IPS-18a (cell line): ENCODE measurements at regions not wholly inside any gene's neighbourhood (a gene's known extent, or its start where the extent isn't known, plus 50 kb on each side); places are given as distances from the start of the nearest gene placed in this dataset.

Experiments
- H3K27ac ChIP-seq: one replicate; pipeline ENCODE4 v1.5.1; 2013; ENCODE audit warnings: low read length
- H3K27me3 ChIP-seq: one replicate; pipeline ENCODE4 v1.6.1; 2013; ENCODE audit warnings: mild to moderate bottlenecking, low read length; ENCODE audit not compliant: control insufficient read depth, insufficient read depth
- H3K36me3 ChIP-seq: one replicate; pipeline ENCODE4 v1.6.1; 2013; ENCODE audit warnings: low read depth, low read length; ENCODE audit not compliant: control insufficient read depth
- H3K4me1 ChIP-seq: one replicate; pipeline ENCODE4 v1.6.1; 2013; ENCODE audit warnings: low read depth, low read length; ENCODE audit not compliant: control insufficient read depth
- H3K4me3 ChIP-seq: one replicate; pipeline ENCODE4 v1.5.1; 2013; ENCODE audit warnings: low read length
- H3K9ac ChIP-seq: one replicate; pipeline ENCODE4 v1.6.1; 2013; ENCODE audit warnings: mild to moderate bottlenecking, low read length, moderate library complexity
- H3K9me3 ChIP-seq: one replicate; pipeline ENCODE4 v1.6.1; 2013; ENCODE audit warnings: low read depth, low read length; ENCODE audit not compliant: control insufficient read depth

DNA sequence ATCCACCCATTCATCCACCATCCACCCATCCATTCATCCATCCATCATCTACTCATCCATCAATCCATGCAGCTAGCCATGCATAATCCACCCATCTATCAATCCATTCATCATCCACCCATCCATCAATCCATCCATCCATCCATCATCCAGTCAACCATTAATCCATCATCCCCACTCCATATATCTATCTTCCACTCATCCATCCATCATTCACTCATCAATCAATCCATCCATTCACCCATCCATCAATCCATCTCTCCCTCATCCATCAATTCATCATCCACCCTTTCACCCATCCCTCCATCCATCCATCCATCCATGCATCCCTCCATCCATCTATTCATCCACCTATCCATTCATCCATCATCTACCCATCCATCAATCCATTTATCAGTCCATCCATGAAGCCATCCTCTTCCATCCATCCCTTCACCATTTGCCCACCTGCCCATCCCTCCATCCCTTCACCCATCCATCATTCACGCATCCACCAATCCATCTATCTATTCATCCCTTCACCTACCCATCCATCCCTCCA, 689.4 kb downstream of the BRD1 start:
- Histone ChIP-seq H3K9me3 (no peaks in the 10 kb centered on the region), H3K9ac (no peak overlapping the region), H3K4me1 (no peaks in the 10 kb centered on the region), H3K4me3 (no peak overlapping the region), H3K36me3 (no peaks in the 10 kb centered on the region), H3K27ac (no peak overlapping the region), H3K27me3 (no peaks in the 10 kb centered on the region)

DNA sequence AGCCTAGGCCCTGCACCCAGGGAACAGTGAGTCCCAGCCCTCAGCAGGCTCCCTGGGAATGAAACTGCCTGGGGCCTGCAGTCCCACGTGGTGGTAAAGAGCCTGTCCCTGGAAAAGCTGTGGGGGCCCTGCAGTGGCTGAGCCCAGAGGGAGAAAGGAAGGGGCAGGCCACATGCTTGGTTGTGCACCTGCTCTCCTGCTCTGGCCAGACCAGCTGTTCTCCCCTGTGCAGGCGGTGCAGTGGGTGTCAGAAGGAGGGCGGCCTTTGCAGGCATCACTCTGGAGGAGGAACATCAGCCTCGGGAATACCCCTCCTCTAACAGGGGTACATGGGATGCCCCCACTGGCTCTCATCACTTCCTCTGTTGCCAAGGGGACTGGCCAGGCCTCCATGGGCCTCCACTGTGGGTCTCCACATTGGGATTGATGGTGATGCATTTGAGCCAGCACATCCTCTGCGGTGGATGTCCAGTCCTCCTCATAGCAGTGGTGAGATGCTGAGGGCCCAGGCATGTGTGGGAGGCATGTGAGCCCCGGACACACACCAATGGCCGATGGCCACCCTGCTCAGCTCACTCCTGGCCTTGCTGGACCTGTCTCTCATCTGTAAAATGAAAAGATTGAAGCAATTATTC, 690.4 kb downstream of the BRD1 start:
- Histone ChIP-seq H3K4me3 (no peak overlapping the region), H3K9me3 (no peaks in the 10 kb centered on the region), H3K4me1 (no peaks in the 10 kb centered on the region), H3K27ac (no peak overlapping the region), H3K9ac (no peak overlapping the region), H3K36me3 (no peaks in the 10 kb centered on the region), H3K27me3 (no peaks in the 10 kb centered on the region)

DNA sequence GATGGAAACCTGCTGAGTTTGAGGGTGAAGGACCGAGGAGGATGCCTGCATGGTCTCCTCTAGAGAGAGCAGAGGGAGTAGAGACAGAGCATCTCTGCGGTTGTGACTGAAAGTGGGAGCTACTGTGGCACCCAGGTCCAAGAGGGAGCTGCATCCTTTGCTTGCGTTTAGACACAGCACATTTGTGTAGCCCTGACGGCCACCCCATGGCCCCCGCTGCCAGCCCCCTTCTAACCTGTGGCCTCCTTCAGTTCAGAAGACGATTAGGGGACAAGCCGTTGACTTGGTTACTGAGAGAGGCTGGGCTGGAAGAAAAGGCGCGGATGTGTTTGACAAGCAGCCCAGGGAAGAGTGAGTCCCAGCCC, 690.9 kb downstream of the BRD1 start:
- H3K9me3 ChIP-seq: no peaks in the 10 kb centered on the region
- no peaks in the 10 kb centered on the region for H3K4me1 ChIP-seq
- no peaks in the 10 kb centered on the region for H3K36me3 ChIP-seq
- H3K27me3 ChIP-seq: no peaks in the 10 kb centered on the region
- H3K4me3 ChIP-seq: no peak overlapping the region
- no peak overlapping the region for H3K9ac ChIP-seq
- H3K27ac ChIP-seq: no peak overlapping the region

DNA sequence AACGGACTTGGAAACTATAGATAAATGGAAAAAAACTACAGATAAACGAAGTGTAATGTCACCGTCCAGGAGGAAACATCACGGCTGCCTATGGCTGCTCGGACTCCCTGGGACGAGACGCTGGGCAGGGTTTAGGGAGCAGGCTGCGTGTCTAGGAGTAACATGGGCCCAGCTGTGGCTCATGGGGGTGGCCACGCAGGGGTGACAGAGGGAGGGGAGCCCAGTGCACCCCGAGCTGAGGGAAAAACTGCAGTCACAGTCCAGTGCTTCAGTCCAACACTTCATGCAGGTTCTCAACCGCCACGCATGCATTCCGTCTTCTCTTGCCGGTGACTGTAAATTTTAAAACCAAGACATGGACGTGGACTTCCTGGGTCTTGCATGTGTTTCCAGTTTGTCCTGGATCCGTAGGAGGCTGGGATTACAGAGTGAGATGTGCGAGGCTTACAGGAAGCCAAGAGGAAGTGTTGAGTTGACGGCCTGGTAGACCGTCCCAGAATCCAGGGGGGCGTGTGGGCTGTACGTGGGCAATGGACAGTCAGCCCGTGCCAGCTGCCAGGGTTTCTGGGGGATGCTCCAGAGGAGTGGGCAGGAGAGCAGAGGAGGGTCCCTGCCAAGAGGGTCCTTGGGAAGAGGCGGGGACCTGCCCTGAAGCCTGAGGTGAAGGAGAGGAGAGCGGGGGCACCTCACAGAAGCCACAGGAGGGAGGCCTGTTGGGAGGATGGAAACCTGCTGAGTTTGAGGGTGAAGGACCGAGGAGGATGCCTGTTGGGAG, 691.4 kb downstream of the BRD1 start:
- no peaks in the 10 kb centered on the region for H3K9me3 ChIP-seq
- no peak overlapping the region for H3K9ac ChIP-seq
- no peak overlapping the region for H3K4me3 ChIP-seq
- H3K36me3 ChIP-seq: no peaks in the 10 kb centered on the region
- H3K27ac ChIP-seq: no peak overlapping the region
- no peaks in the 10 kb centered on the region for H3K4me1 ChIP-seq
- no peaks in the 10 kb centered on the region for H3K27me3 ChIP-seq

DNA sequence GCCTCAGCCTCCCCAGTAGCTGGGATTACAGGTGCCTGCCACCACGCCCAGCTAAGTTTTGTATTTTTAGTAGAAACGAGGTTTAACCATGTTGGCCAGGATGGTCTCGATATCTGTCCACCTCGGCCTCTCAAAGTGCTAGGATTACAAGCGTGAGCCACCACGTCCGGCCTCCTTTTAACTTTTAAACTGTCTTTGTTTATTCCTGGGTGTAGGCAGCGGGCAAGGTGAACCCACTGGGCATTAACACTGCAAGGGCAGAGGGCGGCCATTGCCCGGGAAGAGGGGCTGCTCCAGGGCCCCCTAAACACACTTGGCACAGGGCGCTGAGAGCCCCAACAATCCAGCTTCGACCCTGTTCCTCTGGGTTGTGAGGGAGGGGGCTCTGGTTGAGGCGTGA, 693.6 kb downstream of the BRD1 start:
- Histone ChIP-seq H3K4me1 (no peaks in the 10 kb centered on the region), H3K27me3 (no peaks in the 10 kb centered on the region), H3K9me3 (no peaks in the 10 kb centered on the region), H3K9ac (no peak overlapping the region), H3K4me3 (no peak overlapping the region), H3K36me3 (no peaks in the 10 kb centered on the region), H3K27ac (no peak overlapping the region)

DNA sequence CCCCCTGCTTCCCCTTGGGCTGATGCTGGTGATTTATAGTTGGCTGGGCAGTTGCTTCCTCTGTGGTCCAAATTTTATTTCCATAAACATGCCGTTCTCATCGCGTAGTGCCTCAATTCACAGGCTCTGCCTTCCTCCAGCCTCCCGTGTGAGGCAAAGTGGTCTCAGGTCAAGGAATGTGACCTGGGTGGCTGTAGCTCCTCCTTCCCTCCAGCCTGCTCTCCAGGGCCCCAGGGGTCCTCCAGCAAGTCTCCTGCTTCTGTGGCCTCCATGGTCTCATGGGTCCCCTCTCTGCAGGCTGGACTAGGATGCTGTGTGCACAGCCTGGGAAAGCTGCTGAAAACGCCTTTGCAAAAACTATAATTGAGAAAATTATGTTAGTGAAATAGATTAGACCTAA, 694.1 kb downstream of the BRD1 start:
- Histone ChIP-seq H3K4me3 (no peak overlapping the region), H3K36me3 (no peaks in the 10 kb centered on the region), H3K27me3 (no peaks in the 10 kb centered on the region), H3K9me3 (no peaks in the 10 kb centered on the region), H3K9ac (no peak overlapping the region), H3K27ac (no peak overlapping the region), H3K4me1 (no peaks in the 10 kb centered on the region)

DNA sequence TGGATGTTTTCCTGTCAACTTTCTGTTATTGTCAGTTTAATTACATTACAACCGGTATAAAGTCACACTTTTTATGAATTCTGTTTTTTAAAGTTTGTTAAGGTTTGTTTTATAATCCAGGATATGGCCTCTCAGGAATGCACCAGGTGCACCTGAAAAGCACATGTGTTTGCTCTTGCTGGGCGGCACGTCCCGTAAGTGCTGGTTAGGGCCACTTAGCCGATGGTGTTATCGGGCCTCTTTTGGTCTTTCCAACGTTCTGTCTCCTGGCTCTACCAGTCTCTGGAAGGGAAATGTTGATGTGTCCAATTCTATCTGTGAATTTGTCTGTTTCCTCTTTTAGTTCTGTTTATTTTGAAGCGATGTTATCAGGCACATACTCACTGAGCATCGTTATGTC, 695.7 kb downstream of the BRD1 start:
- Histone ChIP-seq H3K9me3 (no peaks in the 10 kb centered on the region), H3K4me1 (no peaks in the 10 kb centered on the region), H3K27ac (no peak overlapping the region), H3K27me3 (no peaks in the 10 kb centered on the region), H3K36me3 (no peaks in the 10 kb centered on the region), H3K9ac (no peak overlapping the region), H3K4me3 (no peak overlapping the region)

GRCh38 chr22:49129736-49130135, 697.9 kb downstream of the BRD1 start:
- H3K4me3 ChIP-seq: no peak overlapping the region
- H3K27me3 ChIP-seq: no peaks in the 10 kb centered on the region
- H3K9me3 ChIP-seq: no peaks in the 10 kb centered on the region
- no peaks in the 10 kb centered on the region for H3K4me1 ChIP-seq
- no peak overlapping the region for H3K27ac ChIP-seq
- H3K9ac ChIP-seq: no peak overlapping the region
- no peaks in the 10 kb centered on the region for H3K36me3 ChIP-seq

- Histone ChIP-seq H3K4me3 (no peak overlapping the region), H3K36me3 (no peaks in the 10 kb centered on the region), H3K27me3 (no peaks in the 10 kb centered on the region), H3K4me1 (no peaks in the 10 kb centered on the region), H3K9me3 (no peaks in the 10 kb centered on the region), H3K27ac (no peak overlapping the region), H3K9ac (no peak overlapping the region)
These were observed 698.8 kb downstream of the BRD1 start for GRCh38 chr22:49128874-49129273.

DNA sequence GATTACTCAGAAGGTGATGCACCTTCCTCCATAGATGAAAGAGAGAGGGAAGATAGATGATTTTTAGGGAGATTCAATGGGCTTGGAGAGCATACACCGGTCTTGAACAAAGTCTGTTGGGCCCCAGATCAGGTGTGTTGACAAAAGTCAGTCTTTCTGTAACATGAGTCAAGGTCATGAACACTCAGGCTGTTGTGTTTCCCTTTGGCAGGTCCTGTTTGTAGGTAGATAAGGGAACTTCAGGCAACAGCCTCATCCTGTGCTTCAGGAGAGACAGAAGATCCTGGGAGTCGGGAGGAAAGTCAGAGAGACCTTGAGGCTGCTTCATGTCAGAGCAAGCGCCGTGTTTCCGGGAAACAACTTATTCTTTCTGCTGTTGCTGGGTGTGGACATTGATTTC, 703.1 kb downstream of the BRD1 start:
- peaks cover 7% of the 10 kb centered on the region for H3K4me1 ChIP-seq
- no peaks in the 10 kb centered on the region for H3K27me3 ChIP-seq
- H3K9me3 ChIP-seq: no peaks in the 10 kb centered on the region
- no peak overlapping the region for H3K4me3 ChIP-seq
- H3K9ac ChIP-seq: no peak overlapping the region
- H3K36me3 ChIP-seq: no peaks in the 10 kb centered on the region
- H3K27ac ChIP-seq: no peak overlapping the region

GRCh38 chr22:49123621-49124192, 704.0 kb downstream of the BRD1 start:
- H3K9me3 ChIP-seq: no peaks in the 10 kb centered on the region
- no peaks in the 10 kb centered on the region for H3K36me3 ChIP-seq
- peaks cover 14% of the 10 kb centered on the region for H3K4me1 ChIP-seq
- H3K27ac ChIP-seq: no peak overlapping the region
- H3K9ac ChIP-seq: no peak overlapping the region
- H3K27me3 ChIP-seq: no peaks in the 10 kb centered on the region
- no peak overlapping the region for H3K4me3 ChIP-seq

DNA sequence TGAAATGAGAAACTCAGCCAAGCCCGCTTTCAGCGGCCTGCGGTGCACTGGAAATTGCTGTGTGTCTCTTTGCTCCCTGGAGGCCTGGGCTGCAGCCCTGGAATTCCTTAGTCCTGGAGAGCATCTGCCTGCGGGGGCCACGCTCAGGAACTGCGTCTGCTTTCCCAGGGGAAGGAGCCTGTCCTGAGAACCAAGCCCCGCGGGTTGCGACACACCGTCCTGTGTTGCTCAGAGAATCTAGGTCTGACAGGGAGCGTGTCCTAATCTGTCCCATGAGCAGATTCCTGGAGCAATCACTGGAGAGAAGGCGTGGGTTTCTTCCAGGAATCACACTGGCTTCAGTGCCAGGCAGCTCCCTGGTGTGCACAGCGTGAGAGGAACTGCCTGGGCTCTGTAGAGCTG, 708.1 kb downstream of the BRD1 start:
- H3K9ac ChIP-seq: no peak overlapping the region
- no peaks in the 10 kb centered on the region for H3K9me3 ChIP-seq
- no peaks in the 10 kb centered on the region for H3K27me3 ChIP-seq
- H3K27ac ChIP-seq: no peak overlapping the region
- no peaks in the 10 kb centered on the region for H3K36me3 ChIP-seq
- peaks cover 14% of the 10 kb centered on the region for H3K4me1 ChIP-seq
- H3K4me3 ChIP-seq: no peak overlapping the region
